Sigmoid colon (tissue), 6 donors: ENCODE measurements at regions not wholly inside any gene's neighbourhood (a gene's known extent, or its start where the extent isn't known, plus 50 kb on each side); places are given as distances from the start of the nearest gene placed in this dataset.

Source experiments
- DNase-seq: peaks from one replicate; pipeline ENCODE4 v3.0.0-alpha.2; 2019
- H3K27ac ChIP-seq, 4 donors: fragments of 200-600 bp; sonication (generic); one replicate each; pipeline ENCODE4 v1.5.1; 2016 to 2019; ENCODE audit warnings: mild to moderate bottlenecking in 1 of 4
- H3K27me3 ChIP-seq, 3 donors: fragments of 200-600 bp; sonication (generic); one replicate each; pipeline ENCODE4 v1.5.1; 2019; ENCODE audit warnings: mild to moderate bottlenecking in 1 of 3
- H3K36me3 ChIP-seq, 4 donors: fragments of 200-600 bp; sonication (generic); one replicate each; pipeline ENCODE4 v1.5.1; 2016 to 2019
- H3K4me1 ChIP-seq, 4 donors: fragments of 200-600 bp; sonication (generic); one replicate each; pipeline ENCODE4 v1.5.1; 2017 to 2019
- H3K4me3 ChIP-seq, 4 donors: fragments of 200-600 bp; sonication (generic); one replicate each; pipeline ENCODE4 v1.5.1; 2017 to 2019; ENCODE audit warnings: mild to moderate bottlenecking in 2 of 4, moderate library complexity in 1 of 4
- H3K9me3 ChIP-seq, 4 donors: fragments of 200-600 bp in 3 of 4; sonication (generic) in 3 of 4; one replicate each; pipeline versions ENCODE4 v1.5.1 to v1.6.1; 2013 to 2019
- CTCF ChIP-seq, 4 experiments: fragments of 450-650 bp in 3 of 4; fragments of 200-600 bp in 1 of 4; IDR thresholded peaks; one replicate each; pipeline ENCODE4 v1.5.1; 2016 to 2019; ENCODE audit warnings: antibody characterized with exemption in 4 of 4, mild to moderate bottlenecking in 3 of 4, moderate library complexity in 2 of 4
- EP300 ChIP-seq, 4 donors: sonication (generic); formaldehyde crosslinking; IDR thresholded peaks; one replicate each; pipeline ENCODE4 v1.6.1; 2017; ENCODE audit warnings: antibody characterized with exemption in 4 of 4
- POLR2A ChIP-seq, 2 donors: fragments of 450-650 bp; IDR thresholded peaks; one replicate each; pipeline ENCODE4 v1.6.1; 2016; ENCODE audit warnings: antibody characterized with exemption in 2 of 2, mild to moderate bottlenecking in 2 of 2, moderate library complexity in 2 of 2
- POLR2AphosphoS5 ChIP-seq, 4 donors: sonication (generic); formaldehyde crosslinking; IDR thresholded peaks; one replicate each; pipeline ENCODE4 v1.6.1; 2017; ENCODE audit warnings: antibody characterized with exemption in 4 of 4
- WGBS, 2 donors: extraction: QIAGEN DNeasy Blood & Tissue Kit; methylation state at CpG; one replicate each; pipeline ENCODE4 v1.1.7; 2013; 5-methylcytosine and 5-hydroxymethylcytosine counted together
- intact Hi-C: fragments of 100-400 bp; cut with DNase I; formaldehyde crosslinking; loops from one replicate; pipeline ENCODE4 v1.15.1; 2023
- donor health status: healthy with polysubstance abuse.
- donor health status: healthy.

- WGBS, 2 donors, result 95 to 96% methylated on average over 7 of the region's 7 CpGs
- intact Hi-C loops, result no loop called here
- H3K4me3 ChIP-seq, result no peak overlapping the region
- no peaks in the 10 kb centered on the region for H3K36me3 ChIP-seq
- no peak overlapping the region for H3K27ac ChIP-seq
- no peaks in the 10 kb centered on the region for H3K27me3 ChIP-seq
- no peak for DNase-seq
- no peak for TF ChIP-seq CTCF (IDR thresholded peaks at IDR 0.05)
- TF ChIP-seq POLR2A (IDR thresholded peaks at IDR 0.05), result no peak
- TF ChIP-seq EP300 (IDR thresholded peaks at IDR 0.05), result no peak
- no peak for TF ChIP-seq POLR2AphosphoS5 (IDR thresholded peaks at IDR 0.05)
- no peaks in the 10 kb centered on the region for H3K4me1 ChIP-seq
- no peaks in the 10 kb centered on the region for H3K9me3 ChIP-seq
These were observed 215.3 kb upstream of the RARB start for GRCh38 chr3:25212736-25213135.

- Histone ChIP-seq H3K4me1 (no peaks in the 10 kb centered on the region), H3K27ac (no peak overlapping the region), H3K27me3 (no peaks in the 10 kb centered on the region), H3K36me3 (no peaks in the 10 kb centered on the region), H3K4me3 (no peak overlapping the region), H3K9me3 (no peaks in the 10 kb centered on the region)
- 79 to 85% methylated on average over 2 of the region's 2 CpGs for WGBS, 2 donors
- TF ChIP-seq POLR2A (IDR thresholded peaks at IDR 0.05), result no peak
- TF ChIP-seq EP300 (IDR thresholded peaks at IDR 0.05), result no peak
- no peak for TF ChIP-seq CTCF (IDR thresholded peaks at IDR 0.05)
- no peak for TF ChIP-seq POLR2AphosphoS5 (IDR thresholded peaks at IDR 0.05)
- intact Hi-C loops, result no loop called here
- DNase-seq, result no peak
These were observed 214.0 kb upstream of the RARB start for GRCh38 chr3:25214034-25214433.

- TF ChIP-seq POLR2A (IDR thresholded peaks at IDR 0.05) (no peak), POLR2AphosphoS5 (IDR thresholded peaks at IDR 0.05) (no peak), EP300 (IDR thresholded peaks at IDR 0.05) (no peak), CTCF (IDR thresholded peaks at IDR 0.05) (no peak)
- Histone ChIP-seq H3K27ac (no peak overlapping the region), H3K36me3 (no peaks in the 10 kb centered on the region), H3K9me3 (no peaks in the 10 kb centered on the region), H3K4me1 (no peaks in the 10 kb centered on the region), H3K4me3 (no peak overlapping the region), H3K27me3 (no peaks in the 10 kb centered on the region)
- no peak for DNase-seq
- intact Hi-C loops, result no loop called here
These were observed 209.7 kb upstream of the RARB start for GRCh38 chr3:25218362-25218761.

- intact Hi-C loops, result no loop called here
- H3K27ac ChIP-seq, result no peak overlapping the region
These were observed 201.3 kb upstream of the RARB start for GRCh38 chr3:25226747-25227146.

More at GRCh38 chr3:25226747-25227146, 201.3 kb upstream of the RARB start:
- 65 to 80% methylated on average over 1 of the region's 1 CpG for WGBS, 2 donors
- no peaks in the 10 kb centered on the region for H3K27me3 ChIP-seq
- no peak overlapping the region for H3K4me3 ChIP-seq
- no peaks in the 10 kb centered on the region for H3K36me3 ChIP-seq
- no peaks in the 10 kb centered on the region for H3K4me1 ChIP-seq
- no peak for DNase-seq
- H3K9me3 ChIP-seq, result no peaks in the 10 kb centered on the region
- TF ChIP-seq CTCF (IDR thresholded peaks at IDR 0.05) (no peak), POLR2AphosphoS5 (IDR thresholded peaks at IDR 0.05) (no peak), POLR2A (IDR thresholded peaks at IDR 0.05) (no peak), EP300 (IDR thresholded peaks at IDR 0.05) (no peak)
